HG03159 (cell line): ENCODE measurements at regions not wholly inside any gene's neighbourhood (a gene's known extent, or its start where the extent isn't known, plus 50 kb on each side); places are given as distances from the start of the nearest gene placed in this dataset.
"Not testable (repeated sequence)": the region's sequence is repeated elsewhere in the genome, so short reads cannot be mapped to it uniquely, and the experiment has no call there.

Source experiments
- ATAC-seq: cut with Tn5 transposase; IDR thresholded peaks from one replicate; pipeline ENCODE4 v1.9.1; 2021; ENCODE audit warnings: mild to moderate bottlenecking, moderate library complexity; ENCODE audit not compliant: unreplicated experiment

GRCh38 chr1:38615680-38616079 is 243.9 kb downstream of the RRAGC start:
- no peak for ATAC-seq

GRCh38 chr1:38614861-38615260 is 244.7 kb downstream of the RRAGC start:
- ATAC-seq, result no peak

DNA sequence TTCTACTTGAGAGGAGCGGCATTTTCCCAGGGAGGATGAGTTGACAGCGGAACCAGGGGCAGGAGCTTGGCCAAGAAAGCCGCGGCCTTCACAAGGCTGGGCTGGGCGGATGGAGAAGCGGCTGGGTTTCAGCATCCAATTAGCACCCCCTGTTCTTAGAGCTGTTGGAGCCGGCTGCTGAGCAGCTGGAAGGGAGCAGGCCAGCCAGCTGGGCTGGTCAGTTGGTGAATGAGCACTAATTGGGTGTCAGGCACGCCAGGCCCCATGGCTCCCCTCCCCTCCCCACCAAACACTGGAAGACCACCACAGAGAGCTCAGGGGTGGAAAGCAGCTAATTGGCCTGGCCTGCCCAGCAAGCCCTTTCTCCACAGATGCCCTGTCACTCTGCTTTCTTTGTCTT is 245.6 kb downstream of the RRAGC start:
- no peak for ATAC-seq

DNA sequence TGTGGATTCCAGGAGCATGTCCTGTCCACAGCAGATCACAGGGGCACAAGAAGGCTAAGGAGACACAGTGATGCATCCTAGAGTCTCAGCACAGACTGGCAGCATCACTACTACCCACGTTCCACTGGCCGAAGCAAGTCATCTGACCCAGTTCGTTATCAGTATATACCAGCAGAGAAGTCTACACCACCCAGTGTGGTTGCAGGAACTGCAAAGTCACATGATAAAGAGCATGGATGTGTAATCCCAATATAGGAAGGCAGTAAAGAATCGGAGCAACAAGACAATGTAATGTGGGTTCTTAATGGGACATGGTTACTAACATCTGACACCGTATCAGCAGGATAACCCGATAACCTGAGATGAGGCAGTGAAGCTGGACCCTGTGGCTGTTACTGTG is 246.6 kb downstream of the RRAGC start:
- ATAC-seq, result no peak

DNA sequence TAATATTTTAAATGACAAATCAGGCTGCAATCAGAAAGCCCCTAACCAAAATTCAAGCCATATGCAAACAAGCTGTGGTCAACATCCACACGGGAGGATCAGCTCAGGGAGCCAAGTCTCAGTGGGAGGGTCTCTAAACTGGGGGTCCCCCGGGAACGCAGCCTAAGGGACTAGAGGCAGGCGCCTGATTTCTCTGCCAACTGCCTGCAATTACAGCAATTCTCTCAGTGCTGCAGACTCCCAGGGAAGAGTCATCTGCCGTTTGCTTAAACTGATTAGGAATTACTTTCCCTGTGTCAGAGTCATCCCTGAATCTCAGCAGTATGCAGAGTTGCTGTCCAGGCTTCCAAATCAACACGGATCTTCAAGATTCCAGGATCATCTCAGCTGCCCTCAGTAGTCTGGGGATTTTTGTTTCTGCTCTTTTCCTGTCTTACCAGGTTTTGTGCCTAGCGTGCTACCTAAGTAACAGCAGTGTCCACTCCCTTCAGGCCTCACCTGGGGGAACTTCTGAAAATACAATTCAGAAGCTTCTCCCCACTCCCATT is 247.8 kb downstream of the RRAGC start:
- no peak for ATAC-seq

DNA sequence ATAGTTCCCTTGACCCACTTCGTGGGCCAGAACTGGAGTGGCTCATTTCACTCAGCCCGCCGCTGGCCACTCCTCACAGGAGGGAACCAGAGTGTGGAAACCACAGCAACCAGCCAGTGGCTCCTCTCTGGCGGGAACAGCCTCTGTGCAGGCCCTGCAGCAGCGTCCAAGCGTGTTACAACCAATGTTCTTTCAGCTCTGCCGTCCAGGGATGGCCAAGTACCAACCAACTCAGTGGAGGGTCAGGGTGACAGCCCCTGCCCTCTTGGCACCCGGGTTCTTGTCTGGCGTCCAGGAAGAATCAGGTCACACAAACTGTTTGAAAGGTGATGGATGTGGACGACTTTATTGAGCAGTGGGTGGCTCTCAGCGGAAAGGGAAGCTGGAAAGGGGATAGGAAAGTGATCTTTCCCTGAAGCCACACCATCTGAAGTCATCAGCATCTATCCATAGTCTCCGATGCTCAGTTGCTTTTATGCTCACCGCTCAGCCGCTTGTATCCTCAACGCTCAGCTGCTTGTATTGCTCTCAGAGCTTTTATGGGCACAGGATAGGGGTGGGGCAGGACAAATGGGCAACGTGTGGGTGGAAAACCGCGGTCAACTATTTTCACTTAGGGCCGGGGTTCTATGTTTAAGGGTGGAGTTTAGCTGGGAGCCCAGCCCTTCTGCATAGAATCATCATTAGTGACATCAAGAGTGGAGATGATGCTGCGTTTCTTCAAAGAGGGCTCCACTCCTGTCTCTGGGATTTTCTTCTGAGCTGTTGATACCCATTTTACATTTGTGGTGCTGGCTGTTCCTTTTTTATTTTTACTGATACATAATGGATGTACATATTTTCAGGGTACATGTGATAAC is 250.2 kb downstream of the RRAGC start:
- ATAC-seq, result no peak

DNA sequence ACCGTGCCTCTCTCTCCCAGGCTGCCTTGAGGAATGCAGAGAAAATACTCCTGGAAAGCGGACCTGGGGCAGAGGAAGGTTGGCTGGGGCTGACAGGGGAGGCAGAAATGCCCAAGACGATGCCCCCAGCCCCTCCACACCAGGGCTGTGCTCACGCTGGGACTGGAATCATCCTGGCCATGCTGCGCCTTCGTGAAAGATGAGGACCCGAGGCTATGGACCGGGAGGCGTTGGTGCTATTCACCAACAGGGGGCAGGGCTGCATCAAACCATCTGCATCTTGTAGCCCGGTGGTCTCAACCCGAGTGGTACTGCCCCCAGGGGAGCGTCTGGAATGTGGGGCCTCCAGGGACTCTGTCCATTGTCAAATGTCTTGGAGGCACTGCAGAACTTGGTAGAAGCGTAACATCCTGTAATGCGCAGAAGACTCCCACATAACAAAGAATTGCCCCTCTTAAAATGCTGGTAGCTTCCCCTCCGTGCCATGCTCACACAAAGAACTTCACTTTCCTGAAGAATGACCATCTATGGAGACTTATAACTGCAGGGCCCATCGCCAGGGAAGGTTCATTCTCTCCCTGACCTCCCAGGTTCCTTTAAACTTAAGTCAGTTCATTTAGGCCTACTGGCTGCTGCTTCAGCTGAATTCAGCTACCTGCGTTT is 251.2 kb downstream of the RRAGC start:
- no peak for ATAC-seq

GRCh38 chr1:38607526-38607925 is 252.0 kb downstream of the RRAGC start:
- ATAC-seq, result no peak

GRCh38 chr1:38605063-38605462 is 254.5 kb downstream of the RRAGC start:
- no peak for ATAC-seq

GRCh38 chr1:38603907-38604306 is 255.7 kb downstream of the RRAGC start:
- ATAC-seq, result no peak

DNA sequence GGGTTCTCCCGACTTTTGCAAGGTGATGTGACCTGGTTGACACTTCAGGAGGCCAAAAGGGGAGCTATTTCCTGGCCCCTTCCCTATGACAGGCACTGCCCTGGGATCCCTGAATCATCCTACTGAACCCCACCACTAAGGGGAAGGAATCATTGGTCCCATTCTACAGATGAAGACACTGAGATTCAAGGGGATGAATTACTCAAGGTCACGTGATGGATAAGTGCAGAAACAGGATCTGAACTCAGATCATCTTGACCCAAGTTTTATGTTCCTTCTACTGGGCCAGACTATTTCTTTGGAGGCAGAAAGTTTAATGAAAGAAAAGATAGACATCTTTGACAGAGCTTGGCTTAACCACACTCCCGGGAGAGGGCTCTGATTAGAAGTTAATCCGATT is 258.7 kb downstream of the RRAGC start:
- ATAC-seq, result no peak

DNA sequence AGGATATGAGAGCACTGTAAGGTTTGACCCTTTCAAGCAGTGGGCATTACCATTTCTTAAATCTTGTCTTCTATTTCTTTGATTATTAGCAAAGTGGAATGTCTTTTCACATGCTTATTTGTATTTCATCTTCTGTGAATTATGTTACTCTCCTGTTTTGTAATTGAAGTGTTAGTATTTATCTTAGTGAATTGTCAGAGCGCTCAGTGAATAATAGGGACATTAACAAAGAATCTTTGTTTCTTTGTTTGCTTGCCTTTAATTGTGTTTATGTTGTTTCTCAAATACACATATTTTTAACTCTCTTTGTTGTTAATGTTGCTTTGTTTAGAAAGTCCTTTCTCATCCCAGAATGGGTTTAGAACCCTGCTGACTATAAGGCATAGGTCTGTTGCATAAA is 259.3 kb downstream of the RRAGC start:
- no peak for ATAC-seq

- no peak for ATAC-seq
Measured at GRCh38 chr1:38598118-38598517, 261.5 kb downstream of the RRAGC start.

DNA sequence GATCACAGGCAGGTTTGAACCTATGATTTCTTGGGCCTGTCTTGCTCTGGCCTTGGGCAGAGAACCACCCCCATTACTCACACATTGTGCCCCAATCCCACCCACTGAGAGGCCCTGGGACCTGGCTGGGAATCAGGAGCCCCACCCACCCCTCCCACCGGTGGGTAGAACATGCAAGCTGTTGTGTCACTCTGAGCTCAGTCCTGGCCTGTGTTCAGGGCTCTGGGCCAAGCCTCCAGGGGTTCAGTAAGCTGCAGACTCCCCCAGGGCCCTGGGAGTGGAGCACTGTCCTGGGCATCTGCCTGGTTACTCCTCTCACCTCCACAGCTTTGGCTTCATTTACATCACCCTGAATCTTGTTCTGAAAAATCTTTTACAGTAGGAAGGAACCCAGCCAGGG is 270.5 kb downstream of the RRAGC start:
- no peak for ATAC-seq

GRCh38 chr1:38587766-38588165 is 271.8 kb downstream of the RRAGC start:
- ATAC-seq, result no peak

- ATAC-seq, result no peak
Measured at GRCh38 chr1:38586993-38587646, 272.5 kb downstream of the RRAGC start.

DNA sequence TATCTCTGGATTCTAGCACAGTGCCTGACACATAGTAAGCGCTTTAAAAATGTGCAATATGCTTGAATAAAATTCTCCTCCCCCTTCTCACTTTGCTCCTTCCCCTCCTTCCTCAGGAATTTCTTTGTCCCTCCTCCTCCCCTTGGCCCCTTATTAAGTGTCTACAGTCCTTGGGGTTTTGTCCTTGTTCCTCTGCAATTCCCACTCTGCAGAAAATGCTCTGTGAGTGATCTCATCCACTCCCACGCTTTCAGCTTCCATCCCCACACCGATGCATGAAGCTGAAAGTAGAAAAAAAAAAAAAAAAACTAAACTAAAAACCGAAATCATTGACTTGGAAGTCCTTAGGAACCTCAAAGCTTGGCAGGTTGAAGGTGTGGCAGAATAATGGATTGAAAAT is 273.6 kb downstream of the RRAGC start:
- no peak for ATAC-seq

GRCh38 chr1:38585460-38585859 is 274.1 kb downstream of the RRAGC start:
- no peak for ATAC-seq

- no peak for ATAC-seq
Measured at GRCh38 chr1:38584448-38585355, 274.9 kb downstream of the RRAGC start.

GRCh38 chr1:38583287-38583686 is 276.3 kb downstream of the RRAGC start:
- ATAC-seq, result not testable (repeated sequence)

DNA sequence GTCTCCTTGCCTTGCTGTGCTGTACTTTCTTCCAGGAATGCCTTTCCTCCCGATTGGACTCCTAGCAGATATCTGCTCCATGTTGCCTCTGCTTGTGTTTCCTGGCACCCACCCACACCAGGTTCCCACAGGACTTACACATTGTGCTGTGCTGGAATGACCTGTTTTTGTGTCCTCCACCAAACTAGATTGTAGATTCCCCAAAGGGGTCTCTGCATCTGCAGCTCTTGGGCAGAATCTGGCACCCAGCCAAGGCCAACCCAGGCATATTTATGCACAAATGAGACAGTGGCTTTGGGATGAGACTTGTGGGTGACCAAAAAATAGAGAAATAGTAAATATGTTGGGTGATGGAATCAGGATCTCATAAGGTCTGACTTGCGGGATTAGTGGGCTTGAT is 278.2 kb downstream of the RRAGC start:
- ATAC-seq, result no peak
